ENCODE measurements at regions not wholly inside any gene's neighbourhood (a gene's known extent, or its start where the extent isn't known, plus 50 kb on each side); places are given as distances from the start of the nearest gene placed in this dataset.
"Not testable (repeated sequence)": the region's sequence is repeated elsewhere in the genome, so short reads cannot be mapped to it uniquely, and the experiment has no call there.

DNA sequence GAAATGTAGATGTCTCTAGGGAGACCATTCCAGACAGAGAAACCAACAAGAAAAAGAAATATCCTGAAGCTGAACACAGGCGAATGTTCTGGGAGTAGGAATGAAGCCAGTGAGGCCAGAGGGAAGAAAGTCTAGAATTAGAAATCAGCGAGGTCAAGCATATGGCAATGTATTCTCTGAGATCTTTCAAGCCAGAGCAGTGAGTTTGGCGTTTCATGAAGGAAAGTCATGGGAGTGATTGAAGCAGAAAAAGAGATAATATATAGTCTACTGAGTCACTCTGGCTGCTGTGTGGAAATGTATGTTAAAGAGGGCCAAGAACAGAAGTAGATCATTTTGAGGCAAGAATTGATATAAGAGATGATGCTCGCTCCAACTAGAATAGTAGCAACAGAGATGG, 576.0 kb downstream of the PCDH17 start:
- DNase-seq = no peak

DNA sequence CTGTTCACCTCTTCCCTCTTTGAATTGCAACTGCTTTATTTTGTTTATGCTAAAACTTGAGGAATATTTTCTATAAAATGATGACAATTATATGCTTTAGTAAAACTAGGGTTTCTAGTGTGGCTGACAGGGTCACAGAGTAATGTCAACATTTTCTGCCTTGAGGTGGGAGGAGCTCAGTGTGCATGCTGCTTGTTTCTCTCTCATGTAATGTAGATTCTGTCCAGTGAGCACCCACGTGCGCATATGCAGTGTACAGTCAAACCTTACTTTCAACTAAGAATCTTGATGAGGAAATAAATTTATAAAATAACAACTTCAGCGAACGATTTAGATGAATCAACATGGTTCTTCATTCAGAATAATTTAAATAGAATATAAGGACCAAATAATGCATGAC, 603.9 kb downstream of the PCDH17 start:
- DNase-seq = no peak

DNA sequence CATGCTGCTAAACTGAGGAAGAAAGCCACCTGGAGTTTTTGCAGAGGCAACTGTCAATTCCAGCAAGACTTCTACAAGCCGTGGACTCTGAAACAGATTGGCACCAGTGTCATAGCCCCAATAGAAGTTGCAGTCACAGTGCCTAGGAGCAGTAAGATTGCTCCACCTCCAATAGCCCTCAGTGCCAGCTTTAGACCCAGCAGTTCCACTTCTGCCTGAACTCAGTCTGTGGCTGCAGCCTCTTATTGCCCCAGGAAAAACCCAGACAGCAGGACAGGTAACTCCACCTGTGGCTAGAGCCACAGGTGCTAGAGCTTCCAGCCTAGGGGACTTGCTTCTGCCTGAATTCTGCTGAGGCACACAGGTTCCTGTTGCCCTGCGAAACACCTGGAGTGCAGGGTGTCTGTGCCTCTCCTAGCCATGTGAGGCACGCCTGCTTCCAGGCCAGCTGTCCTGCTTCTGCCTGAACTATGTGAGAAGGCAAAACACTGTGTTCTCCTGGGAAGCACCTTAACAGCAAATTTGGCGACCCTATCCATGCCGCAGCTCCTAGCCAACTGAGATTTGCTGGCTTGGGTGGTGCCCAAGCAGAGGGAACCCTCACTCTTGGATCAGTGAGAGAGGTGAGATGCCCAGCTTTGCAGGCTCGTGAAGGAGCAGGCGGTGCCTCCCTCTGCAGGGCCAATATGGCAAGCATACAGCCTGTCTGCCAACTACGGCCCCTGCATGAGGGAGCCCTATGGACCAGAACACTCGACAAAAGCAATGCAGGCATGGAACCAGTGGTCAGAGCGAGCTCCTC, 607.6 kb downstream of the PCDH17 start:
- DNase-seq = no peak

DNA sequence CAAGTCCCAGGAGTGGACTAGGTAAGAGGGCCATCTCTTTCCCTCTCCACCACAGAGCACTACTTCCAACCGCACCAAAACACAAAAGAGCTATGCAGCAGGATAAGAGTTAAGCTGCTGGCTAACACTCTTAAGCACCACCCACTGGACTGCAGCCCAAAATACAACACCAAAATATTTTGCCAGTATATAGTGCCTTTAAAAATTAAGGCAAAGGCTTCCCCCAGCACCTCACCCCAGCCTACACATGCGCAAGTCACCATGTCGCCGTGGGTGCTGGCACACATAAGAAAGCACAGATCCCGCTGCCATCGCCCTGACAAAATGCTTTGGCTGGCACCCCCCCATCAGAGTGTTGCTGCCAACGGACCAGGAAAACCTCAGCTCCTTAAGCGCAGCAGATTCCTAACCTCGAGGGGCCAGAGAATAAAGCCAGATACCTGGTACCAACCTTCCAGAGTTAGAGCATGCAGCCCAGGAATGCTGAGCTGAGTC, 608.3 kb downstream of the PCDH17 start:
- DNase-seq = no peak

DNA sequence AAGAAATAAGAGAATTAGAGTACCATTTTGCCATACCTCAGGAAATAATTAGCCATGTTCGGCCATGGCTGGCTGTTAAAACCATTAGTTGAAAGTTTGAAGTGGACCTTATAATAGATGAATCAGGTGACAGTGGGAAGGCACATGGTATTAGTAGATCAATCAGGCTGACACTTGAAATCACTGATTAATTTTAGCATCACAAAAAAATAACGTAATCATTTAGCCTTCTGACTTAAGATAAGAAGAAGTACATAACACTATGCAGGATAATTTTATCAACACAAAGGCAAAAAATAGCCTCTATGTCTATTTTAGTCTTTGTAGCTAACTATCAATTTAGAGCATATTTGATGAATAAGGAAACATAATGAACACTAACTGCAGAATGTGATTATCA, 615.5 kb downstream of the PCDH17 start:
- no peak for DNase-seq

DNA sequence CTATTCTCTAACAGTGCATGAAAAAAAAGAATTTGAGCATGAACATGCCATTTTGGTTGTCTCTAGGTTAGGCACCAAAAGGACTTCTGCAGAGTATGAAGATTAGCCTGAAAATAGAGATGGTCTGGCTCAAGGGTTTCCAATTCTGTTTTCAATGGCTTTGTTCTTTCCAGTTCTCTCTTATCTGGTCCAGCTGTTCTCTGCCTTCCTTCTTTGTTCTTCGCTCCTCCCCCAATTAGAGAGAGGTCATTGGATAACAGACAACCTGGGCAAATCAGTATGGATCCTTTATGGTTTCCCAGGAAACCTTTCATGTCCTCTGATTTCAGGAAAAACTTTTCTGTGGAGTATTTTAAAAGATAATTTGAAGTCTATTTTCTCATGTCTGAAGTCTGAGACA, 623.4 kb downstream of the PCDH17 start:
- no peak for DNase-seq

DNA sequence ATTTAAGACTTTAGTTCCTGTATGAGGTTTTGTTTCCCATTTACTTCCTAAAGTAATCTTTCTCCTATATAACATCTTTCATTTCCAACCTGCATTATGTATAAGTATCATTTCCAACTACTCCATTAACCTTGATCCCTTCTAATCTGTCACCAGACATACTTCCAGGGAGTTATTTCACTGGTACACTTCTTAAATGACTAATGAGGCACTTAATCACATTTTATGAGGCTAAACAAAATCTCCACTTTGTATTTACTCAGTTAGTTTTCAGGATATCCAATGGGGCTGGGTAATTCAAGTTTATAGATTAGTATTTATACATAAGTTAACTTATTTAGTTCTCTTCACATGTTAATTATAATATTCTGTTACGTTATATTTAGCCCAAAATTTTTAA, 634.7 kb downstream of the PCDH17 start:
- DNase-seq = no peak

DNA sequence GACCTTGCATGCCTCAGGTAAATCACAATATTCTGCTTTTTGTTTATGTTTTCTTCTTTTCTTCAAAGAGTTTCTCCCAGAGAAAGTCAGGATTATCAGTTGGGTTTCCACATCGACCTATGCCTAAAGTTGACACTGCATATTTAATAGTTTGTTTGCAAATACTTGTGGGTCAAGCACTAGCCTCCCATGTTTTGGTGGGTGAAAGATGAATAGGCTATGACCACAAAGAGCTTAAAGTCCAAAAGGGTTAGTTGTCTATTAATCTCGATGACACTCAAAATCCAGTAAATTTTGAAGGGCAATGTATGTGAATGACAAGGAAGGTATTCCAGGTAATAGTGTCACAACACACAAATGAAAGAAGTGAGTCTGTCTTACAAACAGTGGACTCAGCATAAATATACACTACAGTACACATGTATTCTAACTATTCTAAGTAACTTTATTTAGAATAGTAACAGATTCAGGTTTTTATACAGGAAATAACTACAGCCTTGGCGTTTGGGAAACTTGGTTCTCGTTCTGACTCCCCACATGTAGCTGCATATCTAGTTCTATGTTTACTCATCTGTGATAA, 667.1 kb downstream of the PCDH17 start:
- no peak for DNase-seq

DNA sequence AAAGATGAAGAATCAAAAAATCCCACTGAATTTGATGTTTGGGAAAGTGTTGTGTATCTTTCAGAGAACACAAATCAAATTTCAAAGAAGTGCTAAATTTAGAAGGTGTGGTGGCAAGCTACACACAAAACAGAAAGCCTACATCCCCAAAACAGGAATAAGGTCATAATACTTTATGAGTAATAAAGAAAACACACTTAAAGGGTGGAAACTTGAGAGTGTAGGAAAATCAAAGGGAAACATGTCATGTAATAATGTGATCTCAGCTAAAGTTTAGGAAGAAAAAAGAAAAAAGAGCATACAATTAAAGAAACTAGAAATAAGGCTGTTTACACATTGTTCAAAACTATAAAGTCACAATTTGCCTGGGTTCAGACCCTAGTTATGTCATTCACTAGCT, 668.7 kb downstream of the PCDH17 start:
- no peak for DNase-seq

DNA sequence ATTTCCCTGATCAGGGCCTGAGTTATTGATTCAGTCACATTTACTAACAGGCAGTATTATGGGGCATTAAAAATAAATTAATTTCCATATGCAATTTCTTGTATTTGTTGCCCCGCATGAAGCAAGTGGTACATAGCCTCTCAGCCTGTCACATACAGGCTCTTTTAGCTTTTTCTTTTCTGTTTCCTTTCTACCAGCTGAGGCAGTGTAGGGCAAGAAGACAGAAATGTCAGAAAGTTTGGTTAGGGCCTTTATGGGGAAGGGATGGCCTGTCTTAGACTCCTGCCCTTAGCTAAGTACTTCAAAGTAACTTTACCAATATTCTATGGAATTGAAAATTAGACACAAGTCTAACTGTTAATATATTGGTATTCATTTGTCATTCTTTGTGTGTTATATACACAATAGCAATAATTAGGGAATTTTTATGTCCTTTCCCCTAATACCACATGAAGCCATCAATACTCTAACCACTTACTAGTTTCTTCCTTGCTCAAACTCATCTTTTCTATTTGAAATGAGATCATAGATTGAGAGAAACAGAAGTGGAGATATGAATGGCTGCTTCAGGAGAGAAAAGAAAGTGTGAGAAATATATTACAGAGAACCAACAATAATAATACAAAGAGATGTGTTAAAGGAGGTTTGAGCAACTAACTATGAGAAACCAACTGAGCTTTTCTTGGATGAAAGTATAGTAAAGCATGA, 669.6 kb downstream of the PCDH17 start:
- no peak for DNase-seq

DNA sequence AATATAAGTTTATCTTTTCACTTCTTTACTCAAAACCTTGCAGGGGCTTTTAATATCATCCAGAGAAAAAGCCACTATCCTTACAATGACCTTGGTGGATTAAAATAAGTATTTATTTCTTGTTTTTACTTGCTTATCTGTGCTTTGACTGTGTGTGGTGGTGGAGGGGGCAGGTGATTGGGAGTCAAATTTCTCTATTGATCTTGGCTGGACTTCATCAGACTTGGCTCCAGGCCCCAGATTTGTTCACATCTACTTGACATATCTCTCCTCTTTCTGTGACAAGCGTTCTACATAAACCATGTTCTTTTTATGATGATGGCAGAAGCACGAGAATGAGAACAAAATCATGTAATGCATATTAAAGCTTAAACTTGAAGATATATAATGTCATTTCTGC, 670.8 kb downstream of the PCDH17 start:
- DNase-seq = no peak

DNA sequence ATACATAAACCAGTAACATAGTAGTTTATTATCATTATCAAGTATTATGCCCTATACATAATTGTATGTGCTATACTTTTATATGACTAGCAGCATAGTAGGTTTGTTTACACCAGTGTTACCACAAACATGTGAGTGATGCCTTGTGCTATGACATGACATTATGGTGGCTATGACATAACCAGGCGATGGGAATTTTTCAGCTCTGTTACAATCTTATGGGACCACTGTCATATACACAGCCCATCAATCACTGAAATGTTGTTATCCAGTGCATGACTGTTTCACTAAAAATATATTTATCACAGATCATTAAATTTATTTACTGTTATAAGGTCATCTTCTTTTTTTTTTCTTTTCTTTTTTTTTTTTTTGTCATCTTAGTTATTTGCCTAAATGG, 674.5 kb downstream of the PCDH17 start:
- no peak for DNase-seq

DNA sequence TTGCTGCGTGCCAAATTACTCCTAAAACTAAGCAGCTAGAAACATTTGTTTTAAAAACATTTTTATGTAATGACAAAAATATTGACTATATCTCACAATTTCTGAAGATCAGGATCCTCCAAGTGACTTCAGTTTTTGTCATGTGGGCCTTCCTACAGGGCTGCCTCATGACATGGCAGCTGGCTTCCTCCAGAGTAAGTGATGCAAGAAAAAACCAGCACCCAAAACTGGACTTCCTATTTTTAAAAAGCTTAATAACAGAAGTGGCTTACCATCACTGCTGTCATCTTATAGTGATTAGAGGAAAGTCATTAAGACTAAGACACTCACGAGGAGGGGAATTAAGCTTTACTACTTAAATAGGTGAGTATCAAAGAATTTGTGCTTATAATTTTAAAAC, 681.7 kb downstream of the PCDH17 start:
- no peak for DNase-seq

DNA sequence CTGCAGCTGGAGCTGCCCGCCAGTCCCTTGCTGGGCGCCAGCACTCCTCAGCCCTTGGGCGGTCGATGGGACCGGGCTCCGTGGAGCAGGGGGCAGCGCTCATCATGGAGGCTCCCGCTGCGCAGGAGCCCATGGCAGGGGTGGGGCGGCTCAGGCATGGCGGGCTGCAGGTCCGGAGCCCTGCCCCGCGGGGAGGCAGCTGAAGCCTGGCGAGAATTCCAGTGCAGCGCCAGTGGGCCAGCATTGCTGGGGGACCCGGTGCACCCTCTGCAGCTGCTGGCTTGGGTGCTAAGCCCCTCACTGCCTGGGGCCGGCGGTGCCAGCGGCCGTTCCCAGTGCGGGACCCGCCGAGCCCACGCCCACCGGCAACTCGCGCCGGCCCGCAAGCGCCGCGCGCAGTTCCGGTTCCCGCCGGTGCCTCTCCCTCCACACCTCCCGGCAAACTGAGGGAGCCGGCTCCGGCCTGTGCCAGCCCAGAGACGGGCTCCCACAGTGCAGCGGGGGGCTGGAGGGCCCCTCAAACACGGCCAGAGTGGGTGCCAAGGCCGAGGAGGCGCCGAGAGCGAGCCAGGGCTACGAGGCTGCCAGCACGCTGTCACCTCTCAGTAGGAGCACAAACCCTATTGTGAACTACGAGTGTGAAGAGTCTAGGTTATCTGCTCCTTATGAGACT, 687.1 kb downstream of the PCDH17 start:
- no peak for DNase-seq

DNA sequence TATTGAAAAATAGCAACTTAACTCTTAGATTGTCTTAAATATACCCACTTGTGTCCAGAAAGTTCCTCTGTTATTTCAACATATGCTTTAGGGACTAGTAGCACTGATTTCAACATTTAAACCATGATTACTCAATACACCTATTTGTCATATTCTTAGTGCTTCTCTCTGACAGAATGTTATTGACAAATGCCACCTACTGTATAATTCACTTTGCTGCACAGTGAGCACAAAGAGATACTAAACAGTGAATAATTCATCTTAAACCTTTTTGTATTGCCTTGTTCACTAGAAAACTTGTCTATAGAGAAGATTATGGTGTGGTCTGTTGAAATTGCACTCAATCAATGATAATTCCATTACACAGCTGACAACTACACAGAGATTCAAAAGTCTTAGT, 692.6 kb downstream of the PCDH17 start:
- no peak for DNase-seq

DNA sequence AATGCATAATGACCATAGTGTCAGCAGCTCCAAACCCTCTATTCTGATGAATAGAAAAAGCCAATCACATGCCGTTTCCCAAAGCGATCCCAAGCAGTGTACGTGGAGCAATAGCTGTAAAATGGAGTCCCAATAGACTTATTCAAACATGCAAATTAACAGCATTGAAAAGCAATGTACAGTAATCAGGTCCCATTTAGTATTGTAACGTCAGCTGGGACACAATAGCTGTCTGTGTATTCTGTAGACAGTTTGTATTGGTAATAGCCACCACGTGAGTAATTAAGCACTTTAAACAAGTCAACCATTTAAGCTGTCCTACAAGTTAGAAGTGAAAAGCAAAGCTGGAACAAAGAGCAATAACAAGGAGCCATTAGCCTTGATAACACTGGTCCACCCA, 698.2 kb downstream of the PCDH17 start:
- no peak for DNase-seq

DNA sequence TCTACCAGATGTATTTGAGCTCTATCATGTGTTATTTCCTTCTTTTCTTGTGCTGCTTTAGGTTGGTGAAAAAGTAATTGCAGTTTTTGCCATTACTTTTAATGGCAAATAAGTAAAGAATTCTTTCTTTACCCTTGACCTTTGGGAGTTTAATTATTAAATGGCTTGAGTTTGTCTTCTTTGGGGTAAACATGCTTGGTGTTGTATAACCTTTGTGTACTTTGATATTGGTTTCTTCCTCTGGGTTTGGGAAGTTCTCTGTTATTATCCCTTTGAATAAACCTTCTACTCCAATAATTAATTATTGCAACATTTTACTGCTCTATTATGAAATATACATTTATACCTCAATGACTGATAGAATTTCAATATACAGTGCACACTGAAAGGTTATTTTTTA, 709.4 kb downstream of the PCDH17 start:
- no peak for DNase-seq

DNA sequence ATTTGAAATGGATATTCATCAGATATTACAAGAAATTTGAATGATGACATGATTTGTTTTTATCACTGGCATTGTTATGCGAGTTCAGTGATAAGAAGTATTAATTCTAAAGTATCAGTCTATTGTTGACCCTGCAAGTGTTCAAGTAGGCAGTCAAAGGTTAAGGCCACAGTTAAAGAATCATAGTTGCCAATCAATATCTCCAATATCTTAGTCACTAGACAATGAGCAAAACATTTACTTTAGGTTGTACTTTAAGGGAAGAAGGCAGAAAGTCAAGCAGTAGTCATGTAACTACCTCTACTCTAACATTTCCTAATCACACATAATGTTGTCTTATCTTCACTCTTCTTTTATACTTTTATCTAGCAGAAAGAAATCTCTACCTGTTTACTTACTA, 709.8 kb downstream of the PCDH17 start:
- DNase-seq = no peak

DNA sequence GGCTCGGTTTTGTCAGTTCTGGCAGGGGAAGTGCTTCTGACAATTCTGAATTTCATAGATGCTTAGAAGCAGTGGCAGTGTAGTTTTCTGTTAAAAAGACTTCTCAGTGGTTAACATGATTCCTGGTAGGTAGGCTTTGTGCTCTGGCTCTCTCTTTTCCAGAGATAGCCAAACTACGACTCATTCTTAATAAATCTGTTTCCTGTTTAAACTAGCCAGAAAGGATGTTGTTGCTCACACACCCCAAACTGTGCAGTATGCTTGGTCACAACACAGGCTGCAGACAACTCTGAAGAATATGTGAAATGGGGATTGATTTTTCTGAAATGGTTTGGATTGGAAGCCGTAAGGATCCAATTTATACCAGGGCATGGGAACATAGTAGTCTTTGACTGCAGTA, 711.5 kb downstream of the PCDH17 start:
- no peak for DNase-seq

DNA sequence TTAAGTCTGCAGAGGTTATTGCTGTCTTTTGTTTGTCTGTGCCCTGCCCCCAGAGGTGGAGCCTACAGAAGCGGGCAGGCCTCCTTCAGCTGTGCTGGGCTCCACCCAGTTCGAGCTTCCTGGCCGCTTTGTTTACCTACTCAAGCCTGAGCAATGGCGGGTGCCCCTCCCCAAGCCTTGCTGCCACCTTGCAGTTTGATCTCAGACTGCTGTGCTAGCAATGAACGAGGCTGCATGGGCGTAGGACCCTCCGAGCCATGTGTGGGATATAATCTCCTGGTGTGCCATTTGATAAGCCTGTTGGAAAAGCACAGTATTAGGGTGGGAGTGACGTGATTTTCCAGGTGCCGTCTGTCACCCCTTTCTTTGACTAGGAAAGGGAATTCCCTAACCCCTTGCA, 720.6 kb downstream of the PCDH17 start:
- not testable (repeated sequence) for DNase-seq

DNA sequence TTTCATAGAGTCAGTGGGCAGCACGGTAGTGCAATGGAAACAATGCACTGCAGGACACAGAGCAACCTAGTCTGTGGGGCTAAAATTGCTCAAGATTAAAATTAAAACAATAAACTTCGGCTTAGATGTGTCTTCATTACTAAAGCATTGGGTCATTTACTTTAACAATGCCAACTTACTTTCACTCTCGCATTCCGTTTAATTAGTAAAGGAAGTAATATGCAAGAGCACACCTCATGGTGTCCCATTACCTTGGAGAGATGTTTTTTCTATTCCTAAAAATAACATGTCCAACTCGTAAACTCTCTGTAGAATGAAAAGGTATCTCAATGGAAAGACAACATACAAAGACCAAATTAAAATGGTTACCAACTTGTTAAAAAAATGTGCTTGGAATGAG, 738.4 kb downstream of the PCDH17 start:
- no peak for DNase-seq

DNA sequence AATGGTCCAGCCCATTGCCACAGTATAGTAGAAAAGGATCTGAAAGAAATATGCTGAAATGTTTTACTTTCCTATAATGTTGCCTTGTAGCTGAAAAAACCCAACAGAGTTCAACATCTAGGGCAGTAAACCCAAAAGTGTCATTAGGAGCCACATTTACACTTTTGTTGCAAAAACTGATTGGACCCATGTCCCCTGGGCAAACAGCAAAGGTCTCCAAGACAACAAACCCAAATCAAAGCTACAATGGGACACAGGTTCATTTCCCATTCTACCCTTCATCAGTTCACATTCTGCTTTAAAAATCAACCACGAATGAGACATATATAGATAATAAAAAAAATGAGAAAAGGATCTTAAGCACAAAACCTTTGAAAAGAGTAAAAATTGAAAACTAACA, 744.8 kb downstream of the PCDH17 start:
- no peak for DNase-seq

DNA sequence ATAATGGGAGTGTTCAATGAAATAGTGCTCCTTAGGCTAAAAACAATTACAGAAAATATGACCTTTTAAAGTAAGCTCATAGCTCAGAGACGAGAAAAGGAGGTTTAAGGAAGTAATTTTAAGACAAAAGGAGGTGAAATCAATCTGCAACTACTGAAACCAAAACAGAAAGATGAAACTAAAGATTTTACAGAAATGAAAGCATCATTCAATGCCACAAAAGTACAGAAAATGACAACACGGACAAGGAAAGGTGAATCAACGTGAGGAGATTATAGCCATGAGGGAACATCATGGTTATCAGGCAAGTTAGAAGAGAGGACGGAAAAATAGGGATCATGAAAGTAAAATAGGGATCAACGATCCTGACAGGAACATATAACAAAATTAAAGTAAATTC, 745.2 kb downstream of the PCDH17 start:
- no peak for DNase-seq

DNA sequence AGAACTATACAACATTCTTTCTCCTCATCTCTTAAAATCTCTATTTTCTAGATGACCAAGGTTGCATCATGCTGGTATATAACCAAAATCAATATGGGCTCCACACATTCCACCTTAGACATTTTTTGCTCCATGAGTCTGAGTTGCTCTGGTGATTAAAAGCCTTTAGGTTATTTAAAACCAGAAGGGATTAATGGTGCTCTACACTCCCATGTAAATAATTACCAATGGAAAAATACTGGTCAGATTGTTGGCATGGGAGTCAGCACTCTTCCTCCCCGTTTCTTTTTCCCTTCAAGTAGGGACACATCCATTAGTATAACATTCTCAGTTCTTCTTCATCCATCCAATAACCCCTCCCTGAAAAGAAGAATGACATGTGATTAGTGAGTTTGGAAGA, 747.7 kb downstream of the PCDH17 start:
- DNase-seq = no peak
